GM19463 (cell line): ENCODE measurements at regions not wholly inside any gene's neighbourhood (a gene's known extent, or its start where the extent isn't known, plus 50 kb on each side); places are given as distances from the start of the nearest gene placed in this dataset.

Source experiments
- ATAC-seq: cut with Tn5 transposase; IDR thresholded peaks from one replicate; pipeline ENCODE4 v1.9.1; 2021; ENCODE audit warnings: mild to moderate bottlenecking, moderate library complexity; ENCODE audit not compliant: unreplicated experiment

DNA sequence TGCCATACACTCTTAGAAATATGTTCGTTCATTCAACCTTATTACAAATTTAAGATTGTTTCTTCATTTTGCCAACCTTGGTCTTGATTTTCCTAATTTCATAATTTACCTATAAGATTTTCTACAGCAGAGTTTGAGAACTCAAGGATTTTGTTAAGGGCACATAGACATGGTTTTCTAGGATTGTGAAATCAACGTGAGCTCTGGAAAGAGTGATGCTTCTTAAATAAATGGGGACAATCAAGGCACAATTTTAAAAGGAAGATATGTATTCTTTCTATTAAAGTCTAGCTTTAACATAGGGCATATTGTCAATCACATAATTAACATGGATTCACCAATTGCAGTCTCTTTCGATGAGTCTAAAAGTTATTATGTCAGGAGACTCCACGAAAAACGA lies 174.2 kb upstream of the PHF14 start:
- ATAC-seq = no peak

DNA sequence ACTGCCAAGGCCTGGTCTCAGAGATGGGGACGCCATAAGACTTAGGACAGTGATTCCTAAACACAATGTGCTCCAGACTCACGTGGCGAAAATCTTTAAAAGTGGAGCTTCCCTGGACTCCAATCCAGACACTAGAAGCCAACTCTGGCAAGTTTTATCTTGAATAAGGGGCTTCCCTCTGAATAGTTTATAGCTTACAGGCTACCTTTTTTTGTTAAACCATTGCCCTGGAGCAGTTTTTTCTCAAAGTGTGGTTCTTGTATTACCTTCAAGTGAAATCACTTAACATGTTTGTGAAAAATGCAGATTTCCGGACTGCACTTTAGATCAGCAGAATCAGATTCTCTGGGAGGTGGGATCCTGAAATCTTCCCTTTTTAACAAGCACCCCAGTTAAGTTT lies 171.7 kb upstream of the PHF14 start:
- ATAC-seq = no peak

GRCh38 chr7:10802526-10802925 lies 171.1 kb upstream of the PHF14 start:
- ATAC-seq = no peak

GRCh38 chr7:10803720-10804119 lies 170.0 kb upstream of the PHF14 start:
- ATAC-seq = no peak

GRCh38 chr7:10804770-10805169 lies 168.9 kb upstream of the PHF14 start:
- ATAC-seq = no peak

- ATAC-seq = no peak
Observed at GRCh38 chr7:10815546-10815945, 158.1 kb upstream of the PHF14 start.

DNA sequence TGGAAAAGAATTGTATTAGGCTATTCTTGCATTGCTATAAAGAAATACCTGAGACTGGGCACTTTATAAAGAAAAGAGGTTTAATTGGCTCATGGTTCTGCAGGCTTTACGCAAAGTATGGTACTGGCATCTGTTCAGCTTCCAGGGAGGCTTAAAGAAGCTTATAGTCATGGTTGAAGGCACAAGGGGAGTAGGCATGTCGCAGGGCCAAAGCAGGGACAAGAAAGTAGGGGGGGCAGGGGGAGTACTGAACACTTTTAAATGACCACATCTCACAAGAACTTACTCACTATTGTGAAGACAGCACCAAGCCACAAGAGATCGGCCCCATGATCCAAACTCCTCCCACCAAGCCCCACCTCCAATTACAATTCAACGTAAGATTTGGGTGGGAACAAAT lies 152.5 kb upstream of the PHF14 start:
- no peak for ATAC-seq

DNA sequence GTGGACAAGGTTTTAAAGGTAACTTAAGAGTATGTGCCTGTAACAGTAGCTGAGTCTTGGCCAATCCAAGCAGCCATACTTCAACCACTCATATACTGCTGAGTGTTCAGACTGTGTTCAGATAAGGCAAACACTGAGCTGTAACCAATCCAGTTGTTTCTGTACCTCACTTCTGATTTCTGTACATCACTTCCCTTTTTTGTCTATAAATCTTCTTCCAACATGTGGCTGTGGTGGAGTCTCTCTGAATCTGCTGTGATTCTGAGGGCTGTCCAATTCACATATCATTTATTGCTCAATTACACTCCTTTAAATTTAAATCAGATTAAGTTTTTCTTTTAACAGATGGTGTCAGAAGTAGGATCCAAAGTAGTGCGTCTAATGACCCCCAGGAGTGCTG lies 149.5 kb upstream of the PHF14 start:
- no peak for ATAC-seq

- no peak for ATAC-seq
Observed at GRCh38 chr7:10838228-10838627, 135.4 kb upstream of the PHF14 start.

DNA sequence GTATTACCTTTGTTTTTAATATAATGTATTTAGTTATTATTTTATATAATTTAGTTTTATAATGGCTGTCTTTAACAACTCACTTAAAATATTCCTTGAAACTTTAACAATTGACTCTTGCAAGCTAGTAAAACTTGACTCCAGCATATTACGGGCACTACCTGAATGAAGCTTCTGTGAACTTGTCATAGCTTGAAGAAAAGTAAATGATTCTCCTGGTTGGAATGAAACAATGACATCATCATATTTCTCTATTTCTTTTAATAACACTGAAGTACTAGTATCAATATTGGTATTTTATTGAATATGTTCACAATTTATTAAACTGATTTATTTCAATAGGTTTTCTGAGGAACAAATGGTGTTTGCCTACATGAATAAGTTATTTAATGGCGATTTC lies 128.4 kb upstream of the PHF14 start:
- ATAC-seq = no peak

- ATAC-seq = no peak
Observed at GRCh38 chr7:10855583-10855982, 118.1 kb upstream of the PHF14 start.

- no peak for ATAC-seq
Observed at GRCh38 chr7:10860516-10860915, 113.2 kb upstream of the PHF14 start.

GRCh38 chr7:10863476-10863875 lies 110.2 kb upstream of the PHF14 start:
- no peak for ATAC-seq

GRCh38 chr7:10874666-10875065 lies 99.0 kb upstream of the PHF14 start:
- ATAC-seq = no peak

DNA sequence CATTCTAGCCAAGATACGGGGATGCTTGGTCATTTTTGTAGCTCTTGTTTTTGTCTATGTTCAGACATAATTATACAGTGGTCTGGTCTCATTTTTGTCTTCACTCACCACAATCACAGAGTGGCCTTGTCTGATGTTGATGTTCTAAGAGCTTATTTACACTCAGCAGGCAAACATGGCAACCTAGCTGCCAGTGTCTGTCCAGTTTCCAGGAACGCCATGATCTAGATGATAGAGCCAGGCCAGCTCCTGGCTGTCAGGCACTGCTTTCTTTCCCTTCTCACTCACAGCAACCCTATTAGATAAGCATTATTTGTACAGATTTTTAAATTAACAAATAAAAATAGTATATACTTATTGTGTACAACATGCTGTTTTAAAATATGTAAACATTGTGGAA lies 98.6 kb upstream of the PHF14 start:
- ATAC-seq = no peak

DNA sequence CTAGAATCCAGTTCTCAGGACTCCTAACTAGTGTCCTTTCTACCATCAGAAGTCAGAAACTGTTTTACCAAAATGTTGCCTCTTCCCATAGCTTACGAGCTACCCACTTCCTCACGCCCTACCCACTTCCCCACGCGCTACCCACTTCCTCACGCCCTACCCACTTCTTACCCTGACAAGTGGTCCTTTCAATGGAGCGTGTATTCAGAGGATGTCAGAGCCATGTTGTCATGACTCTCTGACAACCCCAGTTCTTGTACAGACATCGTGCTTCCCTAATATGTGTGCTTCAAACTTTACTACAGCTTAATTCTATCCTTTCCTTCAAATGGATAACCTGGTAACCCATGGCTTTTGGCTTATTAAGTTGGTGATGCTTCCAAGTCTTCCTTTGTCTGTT lies 84.8 kb upstream of the PHF14 start:
- ATAC-seq = peak; percentile 12

GRCh38 chr7:10889266-10889898 lies 84.3 kb upstream of the PHF14 start:
- ATAC-seq = peak; percentile 99

GRCh38 chr7:10908600-10908999 lies 65.1 kb upstream of the PHF14 start:
- no peak for ATAC-seq

DNA sequence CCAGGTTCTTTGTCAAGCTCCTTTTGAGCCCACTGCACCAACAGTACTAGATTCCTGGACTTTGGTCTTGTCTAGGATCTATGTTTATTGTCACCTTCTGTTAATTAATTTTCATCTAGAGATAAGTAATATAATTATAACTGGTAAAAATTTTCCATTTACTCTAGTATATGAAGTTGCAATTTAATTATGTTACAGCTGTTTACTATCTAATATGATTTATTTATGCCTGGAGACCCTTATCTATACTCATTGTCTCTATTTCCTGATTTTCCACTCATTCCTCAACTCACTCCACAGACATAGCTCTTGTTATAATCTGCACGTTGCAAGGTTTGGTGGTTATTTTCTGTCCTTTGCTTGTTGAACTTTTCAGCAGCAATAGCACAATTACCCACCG lies 63.2 kb upstream of the PHF14 start:
- ATAC-seq = no peak

DNA sequence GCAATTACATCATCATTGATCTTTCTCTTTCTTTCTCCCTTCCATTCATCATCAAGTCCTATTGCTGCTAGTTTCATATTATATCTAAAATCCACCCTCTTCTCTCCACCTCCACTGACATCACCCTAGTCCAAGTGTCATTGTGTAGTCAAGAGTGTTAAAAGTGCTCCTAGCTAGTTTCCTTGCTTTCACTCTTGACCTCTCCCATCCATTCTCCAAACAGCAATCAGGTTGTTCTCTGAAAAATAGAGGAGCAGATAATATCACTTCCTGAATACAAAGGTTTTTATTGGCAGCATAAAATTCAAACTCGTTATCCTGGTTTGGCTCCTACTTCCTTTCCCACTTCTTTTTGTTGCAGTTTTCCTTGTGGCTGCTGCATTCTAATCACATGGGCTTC lies 61.6 kb upstream of the PHF14 start:
- no peak for ATAC-seq

GRCh38 chr7:10913457-10913856 lies 60.2 kb upstream of the PHF14 start:
- no peak for ATAC-seq

- no peak for ATAC-seq
Observed at GRCh38 chr7:10918093-10918590, 55.5 kb upstream of the PHF14 start.

DNA sequence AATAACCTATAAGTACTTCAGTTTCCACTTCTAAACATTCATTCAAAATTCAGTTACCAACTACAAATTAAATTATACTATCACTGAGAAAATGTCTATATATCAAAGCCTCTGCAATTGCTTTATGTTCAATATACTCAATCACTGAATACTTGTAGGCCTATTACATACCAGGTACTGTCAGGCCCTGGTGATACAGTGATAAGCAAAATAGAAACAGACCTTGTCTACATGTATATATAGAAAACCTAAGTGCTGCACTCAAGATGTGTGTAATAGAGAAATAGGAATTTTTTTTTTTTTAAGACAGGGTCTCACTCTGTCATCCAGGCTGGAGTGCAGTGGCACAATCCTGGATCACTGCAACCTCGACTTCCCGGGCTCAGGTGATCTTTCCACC lies 53.7 kb upstream of the PHF14 start:
- no peak for ATAC-seq
